Ovary (tissue), 7 donors: ENCODE measurements at regions not wholly inside any gene's neighbourhood (a gene's known extent, or its start where the extent isn't known, plus 50 kb on each side); places are given as distances from the start of the nearest gene placed in this dataset.

Experiments
- DNase-seq, 5 donors: peaks; one replicate each; pipeline ENCODE4 v3.0.0-alpha.2; 2019 to 2020
- H3K27ac ChIP-seq, 2 donors: fragments of 200-600 bp; one replicate each; pipeline versions ENCODE4 v1.5.1 to v1.8.0; 2019 to 2022
- H3K27me3 ChIP-seq: fragments of 200-600 bp; one replicate; pipeline ENCODE4 v1.8.0; 2022
- H3K36me3 ChIP-seq: fragments of 200-600 bp; sonication (generic); one replicate; pipeline ENCODE4 v1.5.1; 2019
- H3K4me1 ChIP-seq: one replicate; pipeline ENCODE4 v1.8.1; 2013; ENCODE audit warnings: mild to moderate bottlenecking, moderate library complexity; ENCODE audit not compliant: insufficient read depth
- H3K4me3 ChIP-seq: fragments of 200-600 bp; sonication (generic); one replicate; pipeline ENCODE4 v1.5.1; 2017
- H3K9me3 ChIP-seq, 2 donors: fragments of 200-600 bp in 1 of 2; sonication (generic) in 1 of 2; one replicate each; pipeline versions ENCODE4 v1.5.1 to v1.8.1; 2013 to 2019; ENCODE audit warnings: mild to moderate bottlenecking in 1 of 2, moderate library complexity in 1 of 2
- EP300 ChIP-seq: sonication (generic); formaldehyde crosslinking; IDR thresholded peaks from one replicate; pipeline ENCODE4 v1.6.1; 2017; ENCODE audit warnings: antibody characterized with exemption
- POLR2A ChIP-seq: fragments of 450-650 bp; IDR thresholded peaks from one replicate; pipeline ENCODE4 v1.6.1; 2017; ENCODE audit warnings: antibody characterized with exemption, mild to moderate bottlenecking, moderate library complexity
- WGBS, 3 donors: extraction: QIAGEN DNeasy Blood & Tissue Kit in 1 of 3; methylation state at CpG; one replicate each; pipeline versions ENCODE4 v1.1.5 to v1.1.7; 2013 to 2017; 5-methylcytosine and 5-hydroxymethylcytosine counted together
- intact Hi-C, 4 donors: fragments of 100-400 bp; cut with DNase I; formaldehyde crosslinking; loops; one replicate each; pipeline versions ENCODE4 v1.11.0 to v1.15.1; 2022 to 2023
- TF ChIP-seq, protein P1 (sequence below), 3 donors: fragments of 450-650 bp in 2 of 3; fragments of 200-600 bp in 1 of 3; IDR thresholded peaks; one replicate each; pipeline versions ENCODE4 v1.5.1 to v1.8.0; 2016 to 2022; ENCODE audit warnings: antibody characterized with exemption in 3 of 3, mild to moderate bottlenecking in 1 of 3
- donor health status: DM: no; HTN: no; CAD: no; lungs with moderate emphysema.
- donor health status: DM: no; HTN: no; CAD: no.
- donor health status: Bipolar disorder and iron deficiency.
- donor health status: DM: no; HTN: no; CAD: no.
- donor health status: DM: yes; HTN: yes; CAD: no.

DNA sequence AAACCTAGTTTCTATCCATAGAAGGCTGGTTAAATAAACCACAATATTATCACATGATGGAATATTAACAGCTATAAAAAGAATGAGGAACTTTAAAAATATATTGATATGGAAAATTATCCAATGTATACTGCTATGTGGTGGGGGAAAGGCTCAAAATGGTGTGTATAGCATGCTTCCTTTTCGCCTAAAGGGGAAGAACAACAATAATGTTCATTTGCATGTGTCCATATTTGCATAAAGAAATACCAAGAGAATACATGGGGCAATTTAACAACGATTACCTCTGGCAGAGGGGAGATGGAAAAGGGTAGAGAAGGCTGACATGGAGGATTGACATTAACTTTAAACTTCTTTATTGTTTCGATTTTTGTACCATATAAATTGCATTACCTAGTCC lies 121.3 kb upstream of the PARP11 start:
- Histone ChIP-seq H3K9me3 (no peaks in the 10 kb centered on the region), H3K4me3 (no peak overlapping the region), H3K27me3 (no peaks in the 10 kb centered on the region), H3K27ac (no peak overlapping the region), H3K4me1 (no peaks in the 10 kb centered on the region), H3K36me3 (no peaks in the 10 kb centered on the region)
- intact Hi-C loops: no loop called here
- whole genome bisulfite sequencing, 3 donors: 81 to 82% (median 81%) methylated on average over 3 of the region's 3 CpGs
- no peak for TF ChIP-seq POLR2A
- TF ChIP-seq EP300: no peak
- no peak for DNase-seq

DNA sequence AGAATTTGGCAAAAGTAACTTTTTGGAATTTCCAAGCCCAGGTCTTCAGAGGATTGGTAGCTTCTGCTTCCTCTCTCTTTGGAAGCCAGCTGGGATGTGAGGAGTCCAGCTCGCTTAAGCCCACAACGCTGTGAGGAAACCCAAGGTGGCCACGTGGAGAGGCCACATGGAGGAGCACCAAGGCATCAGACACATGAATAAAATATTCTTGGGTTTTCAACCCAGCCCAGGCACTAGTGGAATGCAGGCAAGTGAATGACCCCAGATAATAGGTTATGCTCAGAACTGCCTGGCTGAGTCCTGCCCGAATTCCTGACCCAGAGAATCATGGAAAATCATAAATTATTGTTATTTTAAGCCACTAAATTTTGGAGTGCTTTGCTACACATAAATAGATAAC lies 119.7 kb upstream of the PARP11 start:
- 29 to 40% (median 29%) methylated on average over 4 of the region's 4 CpGs for WGBS, 3 donors
- H3K36me3 ChIP-seq: no peaks in the 10 kb centered on the region
- no peak for DNase-seq
- no peaks in the 10 kb centered on the region for H3K4me1 ChIP-seq
- no peaks in the 10 kb centered on the region for H3K9me3 ChIP-seq
- no peak overlapping the region for H3K4me3 ChIP-seq
- TF ChIP-seq, protein P1, sequence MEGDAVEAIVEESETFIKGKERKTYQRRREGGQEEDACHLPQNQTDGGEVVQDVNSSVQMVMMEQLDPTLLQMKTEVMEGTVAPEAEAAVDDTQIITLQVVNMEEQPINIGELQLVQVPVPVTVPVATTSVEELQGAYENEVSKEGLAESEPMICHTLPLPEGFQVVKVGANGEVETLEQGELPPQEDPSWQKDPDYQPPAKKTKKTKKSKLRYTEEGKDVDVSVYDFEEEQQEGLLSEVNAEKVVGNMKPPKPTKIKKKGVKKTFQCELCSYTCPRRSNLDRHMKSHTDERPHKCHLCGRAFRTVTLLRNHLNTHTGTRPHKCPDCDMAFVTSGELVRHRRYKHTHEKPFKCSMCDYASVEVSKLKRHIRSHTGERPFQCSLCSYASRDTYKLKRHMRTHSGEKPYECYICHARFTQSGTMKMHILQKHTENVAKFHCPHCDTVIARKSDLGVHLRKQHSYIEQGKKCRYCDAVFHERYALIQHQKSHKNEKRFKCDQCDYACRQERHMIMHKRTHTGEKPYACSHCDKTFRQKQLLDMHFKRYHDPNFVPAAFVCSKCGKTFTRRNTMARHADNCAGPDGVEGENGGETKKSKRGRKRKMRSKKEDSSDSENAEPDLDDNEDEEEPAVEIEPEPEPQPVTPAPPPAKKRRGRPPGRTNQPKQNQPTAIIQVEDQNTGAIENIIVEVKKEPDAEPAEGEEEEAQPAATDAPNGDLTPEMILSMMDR (IDR thresholded peaks at IDR 0.05): no peak
- no peak for TF ChIP-seq EP300
- no peak for TF ChIP-seq POLR2A
- H3K27ac ChIP-seq: no peak overlapping the region
- intact Hi-C loops: no loop called here
- no peaks in the 10 kb centered on the region for H3K27me3 ChIP-seq

DNA sequence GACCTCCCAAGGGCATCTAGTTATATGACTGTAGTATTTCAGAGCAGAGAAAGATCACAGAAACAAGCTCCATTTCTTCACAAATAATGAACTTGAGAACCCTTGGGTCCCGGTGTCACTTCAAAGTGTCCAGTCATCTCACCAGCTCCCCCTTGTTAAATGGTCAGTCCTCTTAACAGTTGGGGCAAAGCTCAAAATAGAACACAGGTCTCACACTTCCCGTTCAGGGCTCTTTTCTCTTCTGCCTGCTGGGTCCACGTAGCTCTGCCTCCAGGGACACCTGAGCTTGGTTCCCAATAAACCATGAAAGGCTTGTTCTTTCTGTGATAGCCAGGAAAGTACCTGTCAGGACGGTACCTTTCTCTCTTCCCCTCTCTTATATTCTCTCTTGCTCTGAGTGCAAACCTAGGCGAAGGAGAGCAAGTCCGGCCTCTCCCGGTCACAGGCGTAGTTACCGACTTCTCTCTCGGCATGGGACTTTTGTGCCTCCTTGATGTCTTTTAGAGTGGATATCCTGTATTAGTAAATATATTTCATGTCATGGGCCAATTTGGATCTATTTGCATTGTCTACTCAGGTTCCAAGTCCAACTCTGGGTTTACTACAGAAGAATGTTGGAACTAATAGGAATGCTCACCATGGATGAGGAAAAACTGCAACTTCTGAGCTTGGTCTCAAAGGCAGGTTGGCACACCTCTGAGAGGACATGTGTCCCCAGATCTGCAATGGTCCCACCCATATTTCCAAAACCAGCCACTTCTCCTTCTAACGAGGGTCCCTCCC lies 118.8 kb upstream of the PARP11 start:
- no peaks in the 10 kb centered on the region for H3K4me1 ChIP-seq
- TF ChIP-seq POLR2A: no peak
- TF ChIP-seq, protein P1 (IDR thresholded peaks at IDR 0.05): no peak
- TF ChIP-seq EP300: no peak
- 84 to 89% (median 85%) methylated on average over 11 of the region's 11 CpGs for WGBS, 3 donors
- DNase-seq: no peak
- no peaks in the 10 kb centered on the region for H3K27me3 ChIP-seq
- no peaks in the 10 kb centered on the region for H3K36me3 ChIP-seq
- intact Hi-C loops: no loop called here
- no peak overlapping the region for H3K4me3 ChIP-seq
- H3K27ac ChIP-seq: no peak overlapping the region
- H3K9me3 ChIP-seq: no peaks in the 10 kb centered on the region

DNA sequence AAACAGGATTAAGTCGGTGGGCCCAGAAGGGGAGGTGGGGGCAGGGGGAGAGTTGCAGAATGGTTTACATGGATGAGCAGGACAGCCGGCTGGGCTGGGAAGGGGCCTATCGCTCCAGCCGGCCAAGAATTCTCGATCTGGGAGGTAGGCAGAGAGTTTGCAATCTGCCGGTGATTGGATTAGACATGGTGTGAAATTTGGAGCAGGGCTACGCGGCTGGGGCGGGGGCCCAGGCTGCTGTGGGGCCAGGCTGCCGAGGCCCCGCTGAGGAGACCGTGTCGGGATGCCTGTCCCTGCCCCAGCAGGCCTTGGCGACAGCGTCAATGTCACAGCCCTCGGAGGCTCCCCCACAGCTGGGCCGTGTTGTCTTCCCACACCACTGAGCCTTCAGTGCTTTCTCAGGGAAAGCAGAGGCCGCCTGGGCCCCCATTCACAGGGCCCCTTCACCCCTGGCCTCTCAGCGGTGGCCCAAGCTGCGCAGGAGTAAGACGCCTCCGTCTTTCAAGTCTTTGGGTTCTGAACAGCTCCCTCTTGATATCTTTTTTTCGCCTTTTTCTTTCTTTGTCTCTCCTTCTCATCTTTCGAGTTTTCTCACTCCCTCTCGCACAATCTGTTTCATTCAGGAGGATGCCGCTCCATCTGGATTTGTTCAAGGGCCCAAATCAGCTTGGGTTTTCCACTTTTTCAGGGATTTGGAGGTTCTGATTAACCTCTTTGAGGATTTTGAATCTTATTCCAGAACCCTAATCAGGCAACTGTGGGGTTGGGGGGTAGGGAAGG lies 117.5 kb upstream of the PARP11 start:
- no peak for TF ChIP-seq EP300
- TF ChIP-seq, protein P1 (IDR thresholded peaks at IDR 0.05): no peak
- TF ChIP-seq POLR2A: no peak
- DNase-seq: no peak
- no peaks in the 10 kb centered on the region for H3K4me1 ChIP-seq
- H3K27me3 ChIP-seq: no peaks in the 10 kb centered on the region
- H3K4me3 ChIP-seq: no peak overlapping the region
- no peaks in the 10 kb centered on the region for H3K9me3 ChIP-seq
- H3K27ac ChIP-seq: no peak overlapping the region
- no peaks in the 10 kb centered on the region for H3K36me3 ChIP-seq
- intact Hi-C loops: no loop called here
- 58 to 70% (median 65%) methylated on average over 26 of the region's 26 CpGs for WGBS, 3 donors

GRCh38 chr12:3989218-3989550 lies 116.0 kb upstream of the PARP11 start:
- Histone ChIP-seq H3K4me1 (no peaks in the 10 kb centered on the region), H3K27ac (no peak overlapping the region), H3K9me3 (no peaks in the 10 kb centered on the region), H3K4me3 (no peak overlapping the region), H3K36me3 (no peaks in the 10 kb centered on the region), H3K27me3 (no peaks in the 10 kb centered on the region)
- no peak for DNase-seq
- intact Hi-C loops: no loop called here
- TF ChIP-seq POLR2A: no peak
- TF ChIP-seq, protein P1 (IDR thresholded peaks at IDR 0.05): no peak
- no peak for TF ChIP-seq EP300
- WGBS, 3 donors: 46 to 58% (median 57%) methylated on average over 2 of the region's 2 CpGs
